Upper lobe of left lung (tissue), 6 donors: ENCODE measurements at regions not wholly inside any gene's neighbourhood (a gene's known extent, or its start where the extent isn't known, plus 50 kb on each side); places are given as distances from the start of the nearest gene placed in this dataset.
"Not testable (repeated sequence)": the region's sequence is repeated elsewhere in the genome, so short reads cannot be mapped to it uniquely, and the experiment has no call there.

Experiments used
- ATAC-seq, 2 donors: fragments of 200-7000 bp; cut with Tn5 transposase; one replicate each; pipeline ENCODE4 v1.9.1; 2022; ENCODE audit warnings: mild to moderate bottlenecking in 2 of 2, moderate library complexity in 2 of 2; ENCODE audit not compliant: low FRiP score in 2 of 2
- DNase-seq, 2 donors: peaks; one replicate each; pipeline ENCODE4 v3.0.0-alpha.2; 2019 to 2020
- H3K27ac ChIP-seq, 4 donors: fragments of 200-600 bp; sonication (generic); one replicate each; pipeline ENCODE4 v1.5.1; 2016 to 2019
- H3K27me3 ChIP-seq, 4 donors: fragments of 200-600 bp; sonication (generic); one replicate each; pipeline ENCODE4 v1.5.1; 2017 to 2019
- H3K36me3 ChIP-seq, 4 donors: fragments of 200-600 bp; sonication (generic); one replicate each; pipeline ENCODE4 v1.5.1; 2016 to 2019
- H3K4me1 ChIP-seq, 4 donors: fragments of 200-600 bp; sonication (generic); one replicate each; pipeline ENCODE4 v1.5.1; 2018 to 2019
- H3K4me3 ChIP-seq, 4 donors: fragments of 200-600 bp; sonication (generic); one replicate each; pipeline ENCODE4 v1.5.1; 2017 to 2019; ENCODE audit warnings: mild to moderate bottlenecking in 2 of 4, moderate library complexity in 1 of 4
- H3K9me3 ChIP-seq, 4 donors: fragments of 200-600 bp; sonication (generic); one replicate each; pipeline ENCODE4 v1.5.1; 2018 to 2019
- EP300 ChIP-seq, 4 donors: sonication (generic); formaldehyde crosslinking; IDR thresholded peaks; one replicate each; pipeline ENCODE4 v1.5.1; 2017; ENCODE audit warnings: antibody characterized with exemption in 4 of 4, control low read depth in 2 of 4
- POLR2A ChIP-seq, 4 donors: fragments of 450-650 bp; IDR thresholded peaks; one replicate each; pipeline ENCODE4 v1.5.1; 2016 to 2017; ENCODE audit warnings: antibody characterized with exemption in 4 of 4, mild to moderate bottlenecking in 2 of 4
- POLR2AphosphoS5 ChIP-seq, 2 donors: sonication (generic); formaldehyde crosslinking; IDR thresholded peaks; one replicate each; pipeline ENCODE4 v1.5.1; 2017; ENCODE audit warnings: antibody characterized with exemption in 2 of 2
- WGBS, 2 donors: methylation state at CpG; one replicate each; pipeline ENCODE4 v1.1.5; 2017 to 2018; 5-methylcytosine and 5-hydroxymethylcytosine counted together
- TF ChIP-seq, protein P1 (sequence below), 6 experiments: fragments of 450-650 bp in 4 of 6; fragments of 200-600 bp in 2 of 6; sonication (generic) in 2 of 6; IDR thresholded peaks; one replicate each; pipeline ENCODE4 v1.5.1; 2016 to 2019; ENCODE audit warnings: antibody characterized with exemption in 6 of 6
- donor health status: DM: no; HTN: no; CAD: no; lungs with moderate emphysema.
- donor health status: DM: no; HTN: yes; CAD: no; lungs with severe emphysema.

DNA sequence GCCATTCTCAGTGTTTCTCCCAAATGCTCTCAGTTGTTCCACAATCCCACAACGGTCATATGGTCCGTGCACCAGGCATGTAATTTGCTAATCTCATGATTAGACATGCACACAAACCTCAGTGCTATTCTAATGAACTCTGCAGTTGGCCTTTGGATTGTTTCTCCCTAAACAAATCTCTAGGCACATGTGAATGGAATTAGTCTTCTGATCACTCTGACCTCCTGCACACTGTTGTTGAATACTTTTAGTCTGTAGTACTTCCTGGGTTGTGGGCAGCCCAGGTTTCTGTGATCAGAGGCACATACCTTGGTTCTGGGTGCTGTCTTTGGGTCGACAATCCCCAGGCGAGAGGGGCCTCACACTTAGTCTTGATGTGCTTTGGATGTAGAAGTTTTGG lies 498.7 kb upstream of the SPRED2 start:
- 79 to 89% methylated on average over 4 of the region's 4 CpGs for WGBS, 2 donors
- no peak for DNase-seq
- no peaks in the 10 kb centered on the region for H3K4me1 ChIP-seq
- H3K36me3 ChIP-seq: no peaks in the 10 kb centered on the region
- no peaks in the 10 kb centered on the region for H3K9me3 ChIP-seq
- no peak overlapping the region for H3K27ac ChIP-seq
- no peak overlapping the region for H3K4me3 ChIP-seq
- no peaks in the 10 kb centered on the region for H3K27me3 ChIP-seq
- TF ChIP-seq POLR2AphosphoS5 (IDR thresholded peaks at IDR 0.05): no peak
- ATAC-seq: no peak

- TF ChIP-seq POLR2AphosphoS5 (IDR thresholded peaks at IDR 0.05) (no peak), EP300 (IDR thresholded peaks at IDR 0.05) (no peak), POLR2A (IDR thresholded peaks at IDR 0.05) (no peak)
- TF ChIP-seq, protein P1, sequence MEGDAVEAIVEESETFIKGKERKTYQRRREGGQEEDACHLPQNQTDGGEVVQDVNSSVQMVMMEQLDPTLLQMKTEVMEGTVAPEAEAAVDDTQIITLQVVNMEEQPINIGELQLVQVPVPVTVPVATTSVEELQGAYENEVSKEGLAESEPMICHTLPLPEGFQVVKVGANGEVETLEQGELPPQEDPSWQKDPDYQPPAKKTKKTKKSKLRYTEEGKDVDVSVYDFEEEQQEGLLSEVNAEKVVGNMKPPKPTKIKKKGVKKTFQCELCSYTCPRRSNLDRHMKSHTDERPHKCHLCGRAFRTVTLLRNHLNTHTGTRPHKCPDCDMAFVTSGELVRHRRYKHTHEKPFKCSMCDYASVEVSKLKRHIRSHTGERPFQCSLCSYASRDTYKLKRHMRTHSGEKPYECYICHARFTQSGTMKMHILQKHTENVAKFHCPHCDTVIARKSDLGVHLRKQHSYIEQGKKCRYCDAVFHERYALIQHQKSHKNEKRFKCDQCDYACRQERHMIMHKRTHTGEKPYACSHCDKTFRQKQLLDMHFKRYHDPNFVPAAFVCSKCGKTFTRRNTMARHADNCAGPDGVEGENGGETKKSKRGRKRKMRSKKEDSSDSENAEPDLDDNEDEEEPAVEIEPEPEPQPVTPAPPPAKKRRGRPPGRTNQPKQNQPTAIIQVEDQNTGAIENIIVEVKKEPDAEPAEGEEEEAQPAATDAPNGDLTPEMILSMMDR (IDR thresholded peaks at IDR 0.05): no peak
- H3K4me1 ChIP-seq: no peaks in the 10 kb centered on the region
- H3K27ac ChIP-seq: no peak overlapping the region
- 97 to 98% methylated on average over 4 of the region's 4 CpGs for WGBS, 2 donors
- no peaks in the 10 kb centered on the region for H3K36me3 ChIP-seq
- ATAC-seq (no peak), DNase-seq (no peak)
- no peaks in the 10 kb centered on the region for H3K27me3 ChIP-seq
- H3K4me3 ChIP-seq: no peak overlapping the region
- H3K9me3 ChIP-seq: no peaks in the 10 kb centered on the region
These were observed 497.9 kb upstream of the SPRED2 start for GRCh38 chr2:65930259-65930658.

GRCh38 chr2:65929664-65930063 lies 497.3 kb upstream of the SPRED2 start:
- whole genome bisulfite sequencing, 2 donors: 72 to 76% methylated on average over 10 of the region's 10 CpGs
- H3K4me3 ChIP-seq: not testable (repeated sequence)

GRCh38 chr2:65922794-65923193 lies 490.4 kb upstream of the SPRED2 start:
- Histone ChIP-seq H3K9me3 (no peaks in the 10 kb centered on the region), H3K4me3 (no peak overlapping the region), H3K4me1 (peaks cover 0 to 9% (median 6%) of the 10 kb centered on the region in 4 donors), H3K27me3 (no peaks in the 10 kb centered on the region), H3K36me3 (no peaks in the 10 kb centered on the region), H3K27ac (no peak overlapping the region)
- 8 to 18% methylated on average over 4 of the region's 4 CpGs for WGBS, 2 donors
- DNase-seq: peak in 1 of 2 donors; percentile 70
- ATAC-seq: peak; percentile 61 to 79
- no peak for TF ChIP-seq POLR2A (IDR thresholded peaks at IDR 0.05)
- peak in 1 of 2 donors; percentile 8 for TF ChIP-seq POLR2AphosphoS5 (IDR thresholded peaks at IDR 0.05)

More at GRCh38 chr2:65929664-65930063, 497.3 kb upstream of the SPRED2 start:
- not testable (repeated sequence) for H3K9me3 ChIP-seq, ATAC-seq, H3K36me3 ChIP-seq, H3K27me3 ChIP-seq, H3K4me1 ChIP-seq, H3K27ac ChIP-seq
- peak in 1 of 2 donors; percentile 7 for DNase-seq

DNA sequence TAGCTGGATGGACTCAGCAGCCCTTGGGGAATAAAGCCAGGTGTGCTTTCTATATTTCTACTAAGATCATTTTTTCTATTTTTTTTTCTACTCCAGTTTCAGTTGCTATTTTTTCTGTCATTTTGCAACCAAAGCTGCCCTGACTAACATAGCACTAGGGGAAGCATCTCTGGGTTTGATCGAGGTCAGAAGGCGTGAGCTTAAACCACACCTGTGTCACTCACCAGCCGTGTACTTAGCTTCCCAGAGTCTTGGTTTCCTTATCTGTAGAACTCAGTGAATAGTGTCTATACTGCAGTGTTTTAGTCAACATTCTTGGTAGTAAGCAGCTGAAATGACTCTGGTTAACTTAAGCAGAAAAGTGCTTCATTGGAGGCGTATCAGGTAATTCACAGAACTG lies 489.6 kb upstream of the SPRED2 start:
- Histone ChIP-seq H3K27ac (no peak overlapping the region), H3K9me3 (no peaks in the 10 kb centered on the region), H3K4me3 (no peak overlapping the region), H3K36me3 (no peaks in the 10 kb centered on the region), H3K27me3 (no peaks in the 10 kb centered on the region), H3K4me1 (peaks cover 0 to 9% (median 6%) of the 10 kb centered on the region in 4 donors)
- WGBS, 2 donors: 61 to 70% methylated on average over 4 of the region's 4 CpGs
- no peak for TF ChIP-seq POLR2AphosphoS5 (IDR thresholded peaks at IDR 0.05)
- DNase-seq (no peak), ATAC-seq (no peak)

DNA sequence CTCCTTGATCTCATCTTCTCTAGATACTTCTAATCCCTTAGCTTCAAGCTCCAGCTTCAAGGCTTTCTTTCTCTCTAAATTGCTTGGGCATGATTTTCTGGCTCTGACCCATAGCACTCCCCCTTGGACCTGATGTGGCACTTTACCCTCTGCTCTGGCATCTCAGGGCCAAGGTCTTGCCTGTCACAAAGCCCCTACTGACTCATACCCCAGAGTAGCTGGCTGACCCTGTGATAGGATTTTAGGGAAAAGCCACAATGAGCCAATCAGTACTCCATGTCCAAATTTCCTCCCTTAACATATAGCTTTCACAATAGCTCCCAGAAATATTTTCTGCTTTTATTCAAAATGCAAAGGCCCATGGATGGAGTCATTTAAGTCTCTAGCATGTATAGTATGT lies 488.7 kb upstream of the SPRED2 start:
- H3K4me3 ChIP-seq: no peak overlapping the region
- H3K36me3 ChIP-seq: no peaks in the 10 kb centered on the region
- no peaks in the 10 kb centered on the region for H3K27me3 ChIP-seq
- no peaks in the 10 kb centered on the region for H3K9me3 ChIP-seq
- H3K4me1 ChIP-seq: peaks cover 0 to 9% (median 6%) of the 10 kb centered on the region in 4 donors
- TF ChIP-seq, protein P1 (IDR thresholded peaks at IDR 0.05): no peak
- no peak for TF ChIP-seq POLR2AphosphoS5 (IDR thresholded peaks at IDR 0.05)
- TF ChIP-seq EP300 (IDR thresholded peaks at IDR 0.05): no peak
- no peak for TF ChIP-seq POLR2A (IDR thresholded peaks at IDR 0.05)
- ATAC-seq: peak in 1 of 2 donors; percentile 34
- no peak for DNase-seq
- no peak overlapping the region for H3K27ac ChIP-seq

DNA sequence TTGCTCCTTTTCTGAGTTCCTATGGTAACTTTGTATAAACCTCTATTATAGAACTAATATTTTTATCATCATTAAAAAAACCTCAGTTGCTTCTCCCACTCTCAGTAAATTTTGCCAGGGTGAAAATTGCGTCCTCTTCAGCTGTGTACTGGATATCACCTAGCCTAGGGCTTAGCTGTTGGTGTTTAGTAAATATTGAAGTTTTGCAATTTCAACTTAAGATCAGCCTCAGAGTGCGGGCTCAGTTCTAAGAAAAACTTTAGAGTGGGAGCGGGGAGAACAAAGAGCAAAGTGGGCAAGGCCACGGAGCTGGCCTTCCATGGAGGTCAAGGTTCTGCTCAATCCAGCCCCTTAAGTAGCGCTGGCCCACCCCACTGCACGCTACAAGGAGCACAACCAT lies 488.3 kb upstream of the SPRED2 start:
- TF ChIP-seq EP300 (IDR thresholded peaks at IDR 0.05) (no peak), POLR2A (IDR thresholded peaks at IDR 0.05) (no peak), POLR2AphosphoS5 (IDR thresholded peaks at IDR 0.05) (no peak)
- TF ChIP-seq, protein P1 (IDR thresholded peaks at IDR 0.05): no peak
- Histone ChIP-seq H3K4me3 (no peak overlapping the region), H3K4me1 (peaks cover 0 to 9% (median 6%) of the 10 kb centered on the region in 4 donors), H3K27ac (no peak overlapping the region), H3K27me3 (no peaks in the 10 kb centered on the region), H3K9me3 (no peaks in the 10 kb centered on the region), H3K36me3 (no peaks in the 10 kb centered on the region)
- DNase-seq (no peak), ATAC-seq (peak in 1 of 2 donors; percentile 40)
- 70 to 80% methylated on average over 6 of the region's 6 CpGs for WGBS, 2 donors
